ENCODE measurements at regions not wholly inside any gene's neighbourhood (a gene's known extent, or its start where the extent isn't known, plus 50 kb on each side); places are given as distances from the start of the nearest gene placed in this dataset.

DNA sequence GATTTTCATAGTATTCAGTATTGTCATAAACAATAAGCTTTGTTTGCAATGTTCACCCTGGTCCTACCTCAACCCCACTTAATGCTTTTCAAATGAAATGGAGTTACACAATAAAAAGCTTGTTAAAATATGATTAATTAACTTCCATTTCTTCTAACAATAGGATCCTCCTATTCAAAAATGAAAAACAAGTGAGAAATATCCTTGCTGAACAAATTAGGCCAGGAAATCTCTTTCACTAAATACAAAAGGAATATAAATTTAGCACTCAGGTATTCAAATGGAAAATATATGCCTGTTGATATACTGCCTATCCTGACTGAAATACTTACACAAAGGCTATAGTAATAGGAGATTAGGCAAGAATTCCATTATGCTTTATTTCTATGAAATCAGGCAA lies 323.4 kb upstream of the GRM3 start:
- TF ChIP-seq, protein P1, sequence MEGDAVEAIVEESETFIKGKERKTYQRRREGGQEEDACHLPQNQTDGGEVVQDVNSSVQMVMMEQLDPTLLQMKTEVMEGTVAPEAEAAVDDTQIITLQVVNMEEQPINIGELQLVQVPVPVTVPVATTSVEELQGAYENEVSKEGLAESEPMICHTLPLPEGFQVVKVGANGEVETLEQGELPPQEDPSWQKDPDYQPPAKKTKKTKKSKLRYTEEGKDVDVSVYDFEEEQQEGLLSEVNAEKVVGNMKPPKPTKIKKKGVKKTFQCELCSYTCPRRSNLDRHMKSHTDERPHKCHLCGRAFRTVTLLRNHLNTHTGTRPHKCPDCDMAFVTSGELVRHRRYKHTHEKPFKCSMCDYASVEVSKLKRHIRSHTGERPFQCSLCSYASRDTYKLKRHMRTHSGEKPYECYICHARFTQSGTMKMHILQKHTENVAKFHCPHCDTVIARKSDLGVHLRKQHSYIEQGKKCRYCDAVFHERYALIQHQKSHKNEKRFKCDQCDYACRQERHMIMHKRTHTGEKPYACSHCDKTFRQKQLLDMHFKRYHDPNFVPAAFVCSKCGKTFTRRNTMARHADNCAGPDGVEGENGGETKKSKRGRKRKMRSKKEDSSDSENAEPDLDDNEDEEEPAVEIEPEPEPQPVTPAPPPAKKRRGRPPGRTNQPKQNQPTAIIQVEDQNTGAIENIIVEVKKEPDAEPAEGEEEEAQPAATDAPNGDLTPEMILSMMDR (conservative IDR thresholded peaks at IDR 0.05) = no peak
- peaks cover 2% of the 10 kb centered on the region for H3K4me1 ChIP-seq (ENCODE audit: control insufficient read depth, insufficient read depth, low read length)
- DNase-seq = no peak
- Mint-ChIP-seq H3K27ac (no peak overlapping the region), H3K27me3 (ENCODE audit: insufficient read depth) (no peaks in the 10 kb centered on the region), H3K4me3 (no peak overlapping the region), H3K4me1 (peaks cover 4% of the 10 kb centered on the region), H3K9me3 (no peaks in the 10 kb centered on the region), H3K36me3 (ENCODE audit: low read depth) (no peaks in the 10 kb centered on the region)
- no peak overlapping the region for H3K9ac ChIP-seq (ENCODE audit: extremely low read depth, low read length, poor library complexity, severe bottlenecking)
- no peak overlapping the region for H3K4me3 ChIP-seq (ENCODE audit: low read length)
- no peaks in the 10 kb centered on the region for H3K36me3 ChIP-seq (ENCODE audit: control insufficient read depth, insufficient read depth, low read length)
- no peaks in the 10 kb centered on the region for H3K27me3 ChIP-seq (ENCODE audit: control insufficient read depth, insufficient read depth, low read length, poor library complexity, severe bottlenecking)
- H3K9me3 ChIP-seq (ENCODE audit: control insufficient read depth, low read length) = no peaks in the 10 kb centered on the region
- no peak overlapping the region for H3K27ac ChIP-seq (ENCODE audit: low read depth, low read length)

DNA sequence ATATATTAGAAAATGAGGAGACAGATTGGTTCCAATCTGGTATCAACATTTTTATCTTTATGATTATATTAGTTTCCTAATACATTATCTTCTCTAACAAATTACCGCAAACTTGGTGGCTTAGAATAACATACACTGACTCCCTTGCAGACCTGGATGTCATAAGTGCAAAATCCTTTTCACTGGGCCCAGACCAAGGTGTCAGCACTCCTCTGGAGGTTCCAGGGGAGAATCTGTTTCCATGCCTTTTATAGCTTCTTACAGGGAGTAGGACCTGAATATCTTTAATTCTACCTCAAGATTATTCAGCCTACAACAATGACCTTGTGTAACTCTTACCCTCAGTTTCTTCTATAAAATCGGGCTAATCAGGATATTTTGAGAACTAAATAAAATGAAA lies 329.9 kb upstream of the GRM3 start:
- TF ChIP-seq, protein P1 (conservative IDR thresholded peaks at IDR 0.05) = no peak
- no peak for DNase-seq
- Histone ChIP-seq H3K36me3 (ENCODE audit: control insufficient read depth, insufficient read depth, low read length) (no peaks in the 10 kb centered on the region), H3K9ac (ENCODE audit: extremely low read depth, low read length, poor library complexity, severe bottlenecking) (no peak overlapping the region), H3K4me3 (ENCODE audit: low read length) (no peak overlapping the region), H3K4me1 (ENCODE audit: control insufficient read depth, insufficient read depth, low read length) (peaks cover 6% of the 10 kb centered on the region), H3K27me3 (ENCODE audit: control insufficient read depth, insufficient read depth, low read length, poor library complexity, severe bottlenecking) (no peaks in the 10 kb centered on the region), H3K27ac (ENCODE audit: low read depth, low read length) (no peak overlapping the region), H3K9me3 (ENCODE audit: control insufficient read depth, low read length) (no peaks in the 10 kb centered on the region)
- Mint-ChIP-seq H3K27me3 (ENCODE audit: insufficient read depth) (no peaks in the 10 kb centered on the region), H3K4me3 (no peak overlapping the region), H3K36me3 (ENCODE audit: low read depth) (no peaks in the 10 kb centered on the region), H3K27ac (no peak overlapping the region), H3K4me1 (peaks cover 19% of the 10 kb centered on the region), H3K9me3 (no peaks in the 10 kb centered on the region)
- WGBS, 2 experiments (ENCODE audit: insufficient coverage in 1 of 2, insufficient read length in 1 of 2) = 85% methylated on average over 2 of the region's 2 CpGs; no CpG with 5 or more reads in 1 of the 2 experiments

DNA sequence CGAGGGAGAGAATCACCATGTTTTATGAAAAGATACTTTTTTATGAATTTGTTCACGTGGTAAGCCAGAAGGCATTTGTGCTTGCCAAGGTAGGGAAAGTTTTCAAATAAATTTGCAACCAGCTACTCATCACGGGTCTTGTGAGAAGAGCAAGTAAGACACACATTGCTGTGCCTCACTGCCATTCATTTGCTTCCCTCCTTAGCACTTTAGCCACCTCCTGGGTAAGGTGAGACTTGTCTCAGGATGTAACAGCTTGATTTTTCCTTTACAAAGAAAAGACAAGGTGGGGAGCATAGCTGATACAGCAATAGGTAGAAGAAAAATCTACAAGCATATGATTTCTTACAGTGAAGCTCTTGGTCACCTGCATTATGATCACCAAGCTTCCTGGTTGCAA lies 342.4 kb upstream of the GRM3 start:
- H3K27ac ChIP-seq (ENCODE audit: low read depth, low read length) = no peak overlapping the region
- Mint-ChIP-seq H3K4me1 (peaks cover 62% of the 10 kb centered on the region), H3K27ac (peak overlapping the region; percentile 83), H3K27me3 (ENCODE audit: insufficient read depth) (no peaks in the 10 kb centered on the region), H3K4me3 (peak overlapping the region; percentile 1), H3K9me3 (no peaks in the 10 kb centered on the region), H3K36me3 (ENCODE audit: low read depth) (no peaks in the 10 kb centered on the region)
- WGBS, 2 experiments (ENCODE audit: insufficient coverage in 1 of 2, insufficient read length in 1 of 2) = 39 to 55% methylated on average over 2 to 3 of the region's 3 CpGs
- H3K9me3 ChIP-seq (ENCODE audit: control insufficient read depth, low read length) = no peaks in the 10 kb centered on the region
- no peaks in the 10 kb centered on the region for H3K36me3 ChIP-seq (ENCODE audit: control insufficient read depth, insufficient read depth, low read length)
- H3K4me3 ChIP-seq (ENCODE audit: low read length) = no peak overlapping the region
- DNase-seq = peak; percentile 67
- no peak overlapping the region for H3K9ac ChIP-seq (ENCODE audit: extremely low read depth, low read length, poor library complexity, severe bottlenecking)
- no peaks in the 10 kb centered on the region for H3K27me3 ChIP-seq (ENCODE audit: control insufficient read depth, insufficient read depth, low read length, poor library complexity, severe bottlenecking)
- H3K4me1 ChIP-seq (ENCODE audit: control insufficient read depth, insufficient read depth, low read length) = peaks cover 19% of the 10 kb centered on the region
- TF ChIP-seq, protein P1 (conservative IDR thresholded peaks at IDR 0.05) = peak; percentile 47
